WTC11 (cell line): ENCODE measurements at regions not wholly inside any gene's neighbourhood (a gene's known extent, or its start where the extent isn't known, plus 50 kb on each side); places are given as distances from the start of the nearest gene placed in this dataset.

ENCODE experiments used
- ATF2 ChIP-seq: sonication (generic); formaldehyde crosslinking; IDR thresholded peaks from 2 replicates; pipeline ENCODE4 v1.8.1; 2022; ENCODE audit warnings: low read depth, missing genetic modification reagents, borderline replicate concordance
- E2F1 ChIP-seq: sonication (generic); formaldehyde crosslinking; IDR thresholded peaks from 2 replicates; pipeline ENCODE4 v1.8.0; 2022; ENCODE audit warnings: mild to moderate bottlenecking, missing genetic modification reagents
- ELF4 ChIP-seq: sonication (generic); formaldehyde crosslinking; IDR thresholded peaks from 2 replicates; pipeline ENCODE4 v1.8.1; 2022; ENCODE audit warnings: low read depth, mild to moderate bottlenecking, moderate library complexity, missing genetic modification reagents
- MAX ChIP-seq: sonication (generic); formaldehyde crosslinking; IDR thresholded peaks from 2 replicates; pipeline ENCODE4 v1.8.0; 2022; ENCODE audit warnings: mild to moderate bottlenecking, missing genetic modification reagents
- ZBTB21 ChIP-seq: sonication (generic); formaldehyde crosslinking; IDR thresholded peaks from 2 replicates; pipeline ENCODE4 v1.8.1; 2023; ENCODE audit warnings: mild to moderate bottlenecking, missing genetic modification reagents, borderline replicate concordance
- ZNF263 ChIP-seq: sonication (generic); formaldehyde crosslinking; IDR thresholded peaks from 2 replicates; pipeline ENCODE4 v1.8.1; 2022; ENCODE audit warnings: low read depth, mild to moderate bottlenecking, moderate library complexity, missing genetic modification reagents
- ZNF423 ChIP-seq: fragments of 250-450 bp; sonication (Bioruptor Pico); IDR thresholded peaks from 2 replicates; pipeline ENCODE4 v2.1.2; 2022; ENCODE audit warnings: mild to moderate bottlenecking, moderate library complexity
- ZNF425 ChIP-seq: fragments of 250-450 bp; sonication (Bioruptor Pico); conservative IDR thresholded peaks from 2 replicates; pipeline ENCODE4 v1.9.0; 2021; ENCODE audit warnings: mild to moderate bottlenecking
- TF ChIP-seq, protein P1 (sequence below): fragments of 200-600 bp; IDR thresholded peaks from 2 replicates; pipeline ENCODE4 v1.8.0; 2022; ENCODE audit warnings: antibody characterized with exemption
- TF ChIP-seq, protein P2 (sequence below): sonication (generic); formaldehyde crosslinking; IDR thresholded peaks from 2 replicates; pipeline ENCODE4 v1.8.0; 2022; ENCODE audit warnings: mild to moderate bottlenecking, missing genetic modification reagents
- TF ChIP-seq, protein P3 (sequence below): sonication (generic); formaldehyde crosslinking; IDR thresholded peaks from 2 replicates; pipeline ENCODE4 v1.8.0; 2022; ENCODE audit warnings: mild to moderate bottlenecking, missing genetic modification reagents

DNA sequence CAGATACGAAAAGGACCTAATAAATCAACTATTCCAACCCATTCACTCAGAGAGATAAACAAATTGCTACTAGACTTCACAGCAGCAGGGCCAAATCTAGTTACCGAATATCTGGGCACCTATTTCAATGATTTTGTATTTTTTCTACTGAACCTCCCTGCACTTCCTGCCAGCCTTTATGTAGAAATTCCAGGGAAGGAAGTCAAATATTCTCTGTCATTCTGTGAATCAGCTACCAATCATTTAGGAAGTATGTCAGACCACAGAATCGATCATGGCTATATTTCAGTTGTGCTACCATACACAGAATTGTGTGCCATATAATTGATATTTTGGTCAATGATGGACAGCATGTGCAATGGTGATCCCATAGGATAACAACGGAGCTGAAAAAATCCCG, 109.6 kb upstream of the SPOPL start:
- TF ChIP-seq, protein P1, sequence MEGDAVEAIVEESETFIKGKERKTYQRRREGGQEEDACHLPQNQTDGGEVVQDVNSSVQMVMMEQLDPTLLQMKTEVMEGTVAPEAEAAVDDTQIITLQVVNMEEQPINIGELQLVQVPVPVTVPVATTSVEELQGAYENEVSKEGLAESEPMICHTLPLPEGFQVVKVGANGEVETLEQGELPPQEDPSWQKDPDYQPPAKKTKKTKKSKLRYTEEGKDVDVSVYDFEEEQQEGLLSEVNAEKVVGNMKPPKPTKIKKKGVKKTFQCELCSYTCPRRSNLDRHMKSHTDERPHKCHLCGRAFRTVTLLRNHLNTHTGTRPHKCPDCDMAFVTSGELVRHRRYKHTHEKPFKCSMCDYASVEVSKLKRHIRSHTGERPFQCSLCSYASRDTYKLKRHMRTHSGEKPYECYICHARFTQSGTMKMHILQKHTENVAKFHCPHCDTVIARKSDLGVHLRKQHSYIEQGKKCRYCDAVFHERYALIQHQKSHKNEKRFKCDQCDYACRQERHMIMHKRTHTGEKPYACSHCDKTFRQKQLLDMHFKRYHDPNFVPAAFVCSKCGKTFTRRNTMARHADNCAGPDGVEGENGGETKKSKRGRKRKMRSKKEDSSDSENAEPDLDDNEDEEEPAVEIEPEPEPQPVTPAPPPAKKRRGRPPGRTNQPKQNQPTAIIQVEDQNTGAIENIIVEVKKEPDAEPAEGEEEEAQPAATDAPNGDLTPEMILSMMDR = no peak
- TF ChIP-seq ATF2 (CRISPR knock-in tag) (no peak), E2F1 (no peak), ZNF263 (CRISPR knock-in tag) (no peak), ELF4 (CRISPR knock-in tag) (no peak), MAX (CRISPR knock-in tag) (no peak), ZBTB21 (CRISPR knock-in tag) (no peak), ZNF425 (no peak), ZNF423 (CRISPR knock-in tag) (no peak)
- TF ChIP-seq, protein P2, sequence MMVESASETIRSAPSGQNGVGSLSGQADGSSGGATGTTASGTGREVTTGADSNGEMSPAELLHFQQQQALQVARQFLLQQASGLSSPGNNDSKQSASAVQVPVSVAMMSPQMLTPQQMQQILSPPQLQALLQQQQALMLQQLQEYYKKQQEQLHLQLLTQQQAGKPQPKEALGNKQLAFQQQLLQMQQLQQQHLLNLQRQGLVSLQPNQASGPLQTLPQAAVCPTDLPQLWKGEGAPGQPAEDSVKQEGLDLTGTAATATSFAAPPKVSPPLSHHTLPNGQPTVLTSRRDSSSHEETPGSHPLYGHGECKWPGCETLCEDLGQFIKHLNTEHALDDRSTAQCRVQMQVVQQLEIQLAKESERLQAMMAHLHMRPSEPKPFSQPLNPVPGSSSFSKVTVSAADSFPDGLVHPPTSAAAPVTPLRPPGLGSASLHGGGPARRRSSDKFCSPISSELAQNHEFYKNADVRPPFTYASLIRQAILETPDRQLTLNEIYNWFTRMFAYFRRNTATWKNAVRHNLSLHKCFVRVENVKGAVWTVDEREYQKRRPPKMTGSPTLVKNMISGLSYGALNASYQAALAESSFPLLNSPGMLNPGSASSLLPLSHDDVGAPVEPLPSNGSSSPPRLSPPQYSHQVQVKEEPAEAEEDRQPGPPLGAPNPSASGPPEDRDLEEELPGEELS (CRISPR knock-in tag) = no peak
- TF ChIP-seq, protein P3, sequence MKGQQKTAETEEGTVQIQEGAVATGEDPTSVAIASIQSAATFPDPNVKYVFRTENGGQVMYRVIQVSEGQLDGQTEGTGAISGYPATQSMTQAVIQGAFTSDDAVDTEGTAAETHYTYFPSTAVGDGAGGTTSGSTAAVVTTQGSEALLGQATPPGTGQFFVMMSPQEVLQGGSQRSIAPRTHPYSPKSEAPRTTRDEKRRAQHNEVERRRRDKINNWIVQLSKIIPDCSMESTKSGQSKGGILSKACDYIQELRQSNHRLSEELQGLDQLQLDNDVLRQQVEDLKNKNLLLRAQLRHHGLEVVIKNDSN (CRISPR knock-in tag) = no peak
